ENCODE measurements at regions not wholly inside any gene's neighbourhood (a gene's known extent, or its start where the extent isn't known, plus 50 kb on each side); places are given as distances from the start of the nearest gene placed in this dataset.

GRCh38 chr6:3659748-3660147 lies 91.8 kb downstream of the PXDC1 start:
- Histone ChIP-seq H3K9me2 (ENCODE audit: insufficient read depth) (peaks cover 12% of the 10 kb centered on the region; the same call in 1 of the 2 replicates), H3K27me3 (ENCODE audit: insufficient read depth) (no peaks in the 10 kb centered on the region), H3F3A (replicated peaks; ENCODE audit: low read depth) (no peaks in the 10 kb centered on the region), H3K36me3 (ENCODE audit: insufficient read depth) (no peaks in the 10 kb centered on the region), H3K4me3 (no peak overlapping the region), H3K4me2 (no peak overlapping the region), H3K79me2 (replicated peaks; ENCODE audit: insufficient read depth) (no peaks in the 10 kb centered on the region), H3K4me1 (ENCODE audit: insufficient read depth) (peaks cover 8% of the 10 kb centered on the region), H3K27ac (ENCODE audit: low read depth) (no peak overlapping the region), H2AFZ (no peak overlapping the region), H4K20me1 (replicated peaks; ENCODE audit: insufficient read depth) (no peaks in the 10 kb centered on the region)
- DNase-seq (ENCODE audit: low spot score) (no peak), ATAC-seq (no peak)
- Mint-ChIP-seq H3K36me3 (ENCODE audit: low read depth) (no peaks in the 10 kb centered on the region), H3K4me1 (peaks cover 9% of the 10 kb centered on the region), H3K27ac (no peak overlapping the region), H3K4me3 (no peak overlapping the region), H3K27me3 (ENCODE audit: insufficient read depth, low read depth, poor library complexity) (peaks cover under 1% of the 10 kb centered on the region), H3K9me3 (no peaks in the 10 kb centered on the region; the same call in 2 of the 3 replicates)
- TF ChIP-seq JUNB (IDR thresholded peaks at IDR 0.05; ENCODE audit: unreplicated experiment) (no peak), REST (IDR thresholded peaks at IDR 0.05; ENCODE audit: unreplicated experiment) (no peak), STAT1 (IDR thresholded peaks at IDR 0.05; ENCODE audit: unreplicated experiment) (no peak), NANOG (IDR thresholded peaks at IDR 0.05; ENCODE audit: borderline replicate concordance) (no peak), CTCF (conservative IDR thresholded peaks at IDR 0.05; ENCODE audit: low read depth in 2 of 2) (no peak), EZH2 (IDR thresholded peaks at IDR 0.05; ENCODE audit: low read depth, unreplicated experiment) (no peak), ZNF331 (CRISPR knock-in tag; IDR thresholded peaks at IDR 0.05; ENCODE audit: low read depth) (no peak), EZH2phosphoT487 (IDR thresholded peaks at IDR 0.05; ENCODE audit: unreplicated experiment) (no peak), ZNF114 (CRISPR knock-in tag; IDR thresholded peaks at IDR 0.05) (no peak), POLR2AphosphoS5 (IDR thresholded peaks at IDR 0.05; ENCODE audit: low read depth) (no peak)

GRCh38 chr6:3656076-3656475 lies 95.4 kb downstream of the PXDC1 start:
- no peak overlapping the region for H3K27ac Mint-ChIP-seq
- H3K27ac ChIP-seq (ENCODE audit: low read depth) = no peak overlapping the region
- ATAC-seq (no peak), DNase-seq (ENCODE audit: low spot score) (no peak)
- H3K36me3 Mint-ChIP-seq (ENCODE audit: low read depth) = no peaks in the 10 kb centered on the region
- no peaks in the 10 kb centered on the region for H3F3A ChIP-seq (replicated peaks; ENCODE audit: low read depth)
- H2AFZ ChIP-seq = no peak overlapping the region
- no peak overlapping the region for H3K4me3 Mint-ChIP-seq
- H3K9me2 ChIP-seq (ENCODE audit: insufficient read depth) = 0 out of 2 replicates have a peak, but pooled peaks cover 6% of the 10 kb centered on the region
- no peak overlapping the region for H3K4me2 ChIP-seq
- H3K79me2 ChIP-seq (replicated peaks; ENCODE audit: insufficient read depth) = no peaks in the 10 kb centered on the region
- no peaks in the 10 kb centered on the region for H3K4me1 Mint-ChIP-seq
- no peak overlapping the region for H3K4me3 ChIP-seq
- no peaks in the 10 kb centered on the region for H3K4me1 ChIP-seq (ENCODE audit: insufficient read depth)
- H3K27me3 ChIP-seq (ENCODE audit: insufficient read depth) = no peaks in the 10 kb centered on the region
- no peaks in the 10 kb centered on the region for H3K36me3 ChIP-seq (ENCODE audit: insufficient read depth)
- no peaks in the 10 kb centered on the region for H4K20me1 ChIP-seq (replicated peaks; ENCODE audit: insufficient read depth)
- no peaks in the 10 kb centered on the region; the same call in 2 of the 3 replicates for H3K9me3 Mint-ChIP-seq
- H3K27me3 Mint-ChIP-seq (ENCODE audit: insufficient read depth, low read depth, poor library complexity) = peaks cover 4% of the 10 kb centered on the region
- TF ChIP-seq ZNF462 (CRISPR knock-in tag; IDR thresholded peaks at IDR 0.05) (no peak), JUNB (IDR thresholded peaks at IDR 0.05; ENCODE audit: unreplicated experiment) (no peak), EZH2 (IDR thresholded peaks at IDR 0.05; ENCODE audit: low read depth, unreplicated experiment) (no peak), ZNF114 (CRISPR knock-in tag; IDR thresholded peaks at IDR 0.05) (no peak), POLR2AphosphoS5 (IDR thresholded peaks at IDR 0.05; ENCODE audit: low read depth) (no peak)
